HG03520 (cell line): ENCODE measurements at regions not wholly inside any gene's neighbourhood (a gene's known extent, or its start where the extent isn't known, plus 50 kb on each side); places are given as distances from the start of the nearest gene placed in this dataset.

Experiments
- ATAC-seq: cut with Tn5 transposase; IDR thresholded peaks from one replicate; pipeline ENCODE4 v1.9.1; 2021; ENCODE audit warnings: mild to moderate bottlenecking, moderate library complexity; ENCODE audit not compliant: unreplicated experiment

DNA sequence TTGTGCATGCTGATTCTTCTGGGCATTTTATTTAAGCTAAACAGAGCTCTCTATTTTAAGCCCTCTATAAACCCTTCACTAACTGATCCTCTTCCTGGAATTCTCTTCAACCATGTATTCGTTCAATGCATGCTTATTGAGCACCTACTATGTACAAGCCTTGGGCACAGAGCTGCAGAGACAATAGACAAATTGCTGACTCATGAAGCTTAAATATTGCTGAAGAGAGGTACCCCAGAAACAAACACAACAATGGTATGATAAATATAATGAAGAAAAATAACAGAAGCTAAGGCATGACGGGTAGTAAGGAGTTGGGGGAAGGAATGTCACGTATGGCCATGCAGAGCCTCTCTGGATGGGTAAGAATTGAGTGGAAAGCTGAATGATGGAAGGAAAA, 222.2 kb downstream of the PPARGC1A start:
- ATAC-seq, result no peak

DNA sequence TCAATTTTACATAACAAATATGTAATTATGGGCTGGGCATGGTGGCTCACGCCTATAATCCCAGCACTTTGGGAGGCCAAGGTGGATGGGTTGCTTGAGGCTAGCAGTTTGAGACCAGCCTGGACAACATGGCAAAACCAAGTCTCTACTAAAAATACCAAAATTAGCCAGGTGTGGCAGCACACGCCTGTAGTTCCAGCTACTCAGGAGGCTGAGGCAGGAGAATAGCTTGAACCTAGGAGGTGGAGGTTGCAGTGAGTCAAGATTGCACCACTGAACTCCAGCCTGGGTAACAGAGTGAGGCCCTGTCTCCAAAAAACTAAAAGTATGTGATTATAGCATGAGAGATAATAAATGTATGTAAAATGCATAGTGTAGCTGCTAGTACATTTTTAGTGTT, 229.0 kb downstream of the PPARGC1A start:
- ATAC-seq, result no peak

DNA sequence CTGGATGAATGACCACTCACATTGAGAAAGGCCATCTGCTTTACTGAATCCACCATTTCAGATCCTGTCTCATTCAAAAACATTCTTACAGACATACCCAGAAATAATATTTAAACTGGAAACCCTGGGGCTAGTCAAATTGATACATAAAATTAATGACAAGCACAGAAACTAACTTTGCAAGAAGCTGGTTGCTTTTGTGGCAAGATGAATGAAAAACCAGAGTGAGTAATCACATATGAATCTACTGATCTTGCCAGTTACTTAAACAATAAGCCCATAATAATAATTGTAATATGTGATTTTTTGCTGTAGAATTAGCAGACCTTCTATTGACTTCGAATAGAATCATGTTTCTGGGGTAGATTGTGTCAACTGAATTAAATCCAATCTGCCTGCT, 235.1 kb downstream of the PPARGC1A start:
- no peak for ATAC-seq

DNA sequence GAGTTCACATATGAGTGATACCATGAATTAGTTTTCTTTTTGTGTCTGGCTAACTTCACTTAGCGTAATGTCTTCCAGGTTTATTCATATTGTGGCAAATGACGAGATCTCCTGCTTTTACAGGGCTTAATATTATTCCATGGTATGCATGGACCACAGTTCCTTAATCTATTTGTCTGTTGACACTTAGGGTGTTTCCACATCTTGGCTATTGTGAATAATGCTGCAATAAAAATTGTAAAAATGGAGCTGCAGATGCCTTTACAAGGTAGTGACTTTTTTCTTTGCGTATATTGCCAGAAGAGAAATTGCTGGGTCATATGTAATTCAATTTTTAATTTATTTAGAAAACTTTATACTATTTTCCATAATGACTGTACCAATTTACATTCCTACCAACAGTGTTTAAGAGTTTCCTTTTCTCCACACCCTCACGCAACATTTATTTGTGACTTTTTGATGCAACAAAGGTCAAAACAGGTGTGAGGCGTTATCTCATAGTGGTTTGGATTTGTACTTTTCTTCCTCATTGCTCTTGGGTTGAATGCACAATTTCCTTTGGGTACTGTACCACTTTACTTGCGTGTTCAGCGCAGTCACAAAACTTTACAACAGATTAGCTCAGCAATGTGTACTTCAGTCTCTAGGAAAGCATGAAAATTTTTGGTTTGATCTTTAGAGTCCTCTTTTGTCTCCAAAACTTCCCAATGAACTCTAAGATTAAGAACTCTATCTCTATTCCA, 240.8 kb downstream of the PPARGC1A start:
- ATAC-seq, result no peak

DNA sequence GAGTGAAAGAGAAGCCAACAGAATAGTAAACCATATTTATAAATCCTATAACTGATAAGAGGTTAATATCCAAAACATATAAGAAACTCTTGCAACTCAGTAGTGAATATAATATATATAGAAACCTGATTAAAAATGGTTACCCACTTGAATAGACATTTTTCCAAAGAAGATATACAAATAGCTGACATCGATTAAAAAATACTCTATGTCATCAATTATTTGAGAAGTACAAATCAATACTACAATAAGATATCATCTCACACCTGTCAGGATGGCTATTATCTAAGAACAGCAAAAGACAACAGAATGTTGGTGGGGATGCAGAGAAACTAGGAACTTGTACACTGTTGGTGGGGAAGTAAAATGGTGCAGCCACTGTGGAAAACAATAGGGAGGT, 254.4 kb downstream of the PPARGC1A start:
- ATAC-seq, result no peak

DNA sequence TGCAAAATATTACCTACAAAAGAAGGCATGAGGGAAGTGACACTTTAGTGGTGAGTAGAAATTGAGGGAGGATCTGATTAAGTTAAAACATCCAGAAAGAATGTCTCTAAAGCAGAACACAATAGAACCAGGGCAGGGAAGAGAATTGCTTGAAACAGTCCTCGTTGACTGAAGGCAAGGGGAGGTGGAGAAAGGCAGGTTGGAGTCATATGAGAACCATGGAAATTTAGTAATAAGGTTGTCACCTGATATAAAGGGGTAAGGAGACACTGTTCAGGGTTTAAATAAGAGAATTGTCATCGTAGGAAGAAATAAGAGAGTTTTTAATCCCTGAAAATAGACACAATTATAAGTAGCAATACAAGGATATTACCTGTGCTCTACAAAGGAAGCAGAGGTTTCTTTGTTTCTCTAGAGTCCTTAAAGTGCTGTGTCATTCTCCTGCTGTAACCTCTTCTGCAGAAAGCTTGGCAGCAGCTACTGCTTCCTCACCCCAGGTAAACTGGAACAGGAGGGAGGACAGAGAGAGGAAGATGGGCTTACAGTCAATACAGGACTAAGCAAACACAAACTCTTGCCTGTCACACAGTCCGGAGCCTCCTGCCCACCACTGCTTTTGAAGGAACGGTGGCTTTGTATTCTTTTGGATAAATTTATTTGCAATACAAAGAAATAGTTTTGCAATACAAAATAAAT, 258.4 kb downstream of the PPARGC1A start:
- no peak for ATAC-seq

DNA sequence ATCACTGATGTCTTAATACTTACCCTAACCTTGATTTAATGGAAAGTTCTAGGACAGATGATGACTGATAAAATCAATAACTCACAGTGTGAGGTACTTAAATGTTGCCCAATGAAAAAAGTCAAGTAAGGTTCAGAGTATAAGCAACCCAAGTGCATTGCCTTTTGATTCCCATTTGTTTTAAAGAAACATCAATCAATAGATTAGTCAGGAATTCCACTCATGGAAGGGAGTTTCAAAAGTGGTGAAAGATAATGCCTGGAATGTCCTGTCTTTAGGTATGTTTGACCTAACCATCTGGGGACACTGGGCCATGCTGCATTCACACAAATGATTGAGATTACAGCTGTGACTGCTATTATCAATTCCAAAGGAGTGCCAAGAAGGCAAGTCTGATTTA, 259.7 kb downstream of the PPARGC1A start:
- ATAC-seq, result no peak

DNA sequence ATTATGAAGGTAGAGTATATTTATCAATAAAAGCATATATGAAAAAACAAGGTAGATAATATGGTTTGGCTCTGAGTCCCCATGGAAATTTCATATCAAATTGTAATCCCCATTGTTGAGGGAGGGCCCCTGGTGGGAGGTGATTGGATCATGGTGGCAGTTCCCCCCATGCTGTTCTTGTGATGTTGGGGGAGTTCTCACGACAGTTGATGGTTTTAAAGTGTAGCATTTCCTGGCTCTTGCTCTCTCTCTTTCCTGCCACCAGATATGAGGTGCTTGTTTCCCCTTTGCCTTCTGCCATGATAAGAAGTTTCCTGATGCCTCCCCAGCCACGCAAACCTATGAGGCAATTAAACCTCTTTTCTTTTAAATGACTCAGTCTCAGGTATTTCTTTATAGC, 260.4 kb downstream of the PPARGC1A start:
- ATAC-seq, result no peak

DNA sequence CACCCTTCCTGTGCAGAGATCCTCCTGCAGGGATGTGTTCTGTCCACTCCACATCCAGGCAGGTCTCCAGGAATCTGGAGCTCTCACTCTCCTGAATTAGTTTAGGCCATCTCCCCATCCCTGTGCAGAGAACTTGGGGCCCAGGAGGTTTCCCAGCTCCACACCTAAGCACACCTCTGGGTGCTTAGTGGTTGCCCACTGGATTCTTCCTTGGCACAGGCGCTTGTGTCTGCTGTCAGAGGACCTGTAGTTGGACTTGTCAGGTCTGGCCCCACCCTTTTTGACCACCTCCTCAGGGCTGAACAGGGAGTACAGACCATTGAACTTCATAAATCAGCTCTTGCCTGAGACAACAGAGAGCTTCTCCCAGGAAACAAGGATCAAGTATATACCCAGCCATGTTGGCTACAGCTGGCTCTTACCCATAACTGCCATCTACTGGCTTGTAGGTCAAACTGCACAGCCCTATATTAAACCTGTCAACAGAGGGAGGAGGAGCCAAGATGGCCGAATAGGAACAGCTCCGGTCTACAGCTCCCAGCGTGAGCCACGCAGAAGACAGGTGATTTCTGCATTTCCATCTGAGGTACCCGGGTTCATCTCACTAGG, 275.5 kb downstream of the PPARGC1A start:
- no peak for ATAC-seq

DNA sequence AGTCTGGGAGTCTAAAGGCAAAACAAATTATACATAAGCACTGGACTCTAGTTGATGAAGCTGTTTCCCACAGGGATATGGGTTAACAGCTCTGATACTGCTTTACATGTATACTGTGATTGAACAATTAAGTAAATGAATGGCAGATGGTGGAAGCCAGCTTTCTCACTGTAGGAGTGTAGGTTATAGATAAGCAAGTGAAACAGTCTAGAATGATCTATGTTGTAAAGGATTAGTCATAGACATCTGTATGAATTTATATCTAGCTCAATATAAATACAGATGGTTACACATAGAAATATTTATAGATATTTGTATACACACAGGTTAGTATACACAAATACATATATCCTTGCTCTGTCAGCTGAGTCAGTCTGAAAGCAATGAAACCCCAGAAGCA, 276.1 kb downstream of the PPARGC1A start:
- no peak for ATAC-seq

DNA sequence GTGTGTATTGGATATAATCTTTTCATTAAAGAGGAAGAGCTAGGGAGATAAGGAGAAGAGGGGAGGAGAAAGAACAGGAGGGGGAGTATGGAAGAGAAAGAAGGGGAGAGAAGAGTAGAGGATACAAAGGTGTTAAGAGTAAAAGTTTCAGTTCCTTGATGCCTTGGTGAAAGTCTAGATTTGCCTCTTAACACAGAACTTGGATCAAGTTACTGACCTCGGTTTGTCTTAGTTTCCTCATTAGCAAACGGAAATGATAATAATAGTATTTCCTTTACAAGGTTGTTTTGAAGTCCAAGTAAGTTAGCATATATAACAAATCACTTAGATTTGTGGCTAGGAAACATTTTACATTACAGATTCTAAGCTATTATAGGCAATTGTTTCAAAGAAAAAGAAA, 287.1 kb downstream of the PPARGC1A start:
- ATAC-seq, result no peak

DNA sequence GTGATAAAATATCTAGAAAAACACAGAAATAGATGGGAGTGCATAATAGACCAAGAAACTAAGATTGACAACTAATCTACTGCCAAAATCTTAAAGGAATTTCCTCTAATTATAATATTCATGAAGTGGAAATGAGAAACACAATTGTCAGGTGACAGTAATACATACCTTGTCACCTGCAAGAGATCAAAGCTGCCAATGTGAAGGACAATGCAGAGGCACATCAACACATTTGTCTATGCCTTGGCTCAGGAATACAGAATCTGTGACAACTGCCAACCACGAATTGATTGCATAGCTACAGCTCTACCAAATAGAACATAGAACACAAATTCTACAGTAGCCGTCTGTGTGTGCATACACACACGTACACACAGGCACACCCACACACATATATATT, 295.7 kb downstream of the PPARGC1A start:
- no peak for ATAC-seq

DNA sequence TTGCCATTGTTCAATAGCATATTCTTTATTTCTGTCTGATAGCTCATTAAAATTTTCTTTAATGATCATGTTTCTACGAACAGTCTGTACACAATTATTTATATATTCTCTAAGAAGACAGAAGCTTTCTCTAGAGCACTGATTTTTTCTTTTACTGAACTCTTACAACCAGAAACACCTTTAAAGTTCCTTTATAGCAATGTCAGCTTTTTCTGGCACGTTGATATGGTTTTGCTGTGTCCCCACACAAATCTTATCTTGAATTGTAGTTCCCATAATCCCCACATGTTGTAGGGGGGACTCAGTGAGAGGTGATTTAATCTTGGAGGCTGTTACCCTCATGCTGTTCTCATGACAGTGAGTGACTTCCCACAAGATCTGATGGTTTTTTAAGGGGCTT, 299.4 kb downstream of the PPARGC1A start:
- ATAC-seq, result no peak

DNA sequence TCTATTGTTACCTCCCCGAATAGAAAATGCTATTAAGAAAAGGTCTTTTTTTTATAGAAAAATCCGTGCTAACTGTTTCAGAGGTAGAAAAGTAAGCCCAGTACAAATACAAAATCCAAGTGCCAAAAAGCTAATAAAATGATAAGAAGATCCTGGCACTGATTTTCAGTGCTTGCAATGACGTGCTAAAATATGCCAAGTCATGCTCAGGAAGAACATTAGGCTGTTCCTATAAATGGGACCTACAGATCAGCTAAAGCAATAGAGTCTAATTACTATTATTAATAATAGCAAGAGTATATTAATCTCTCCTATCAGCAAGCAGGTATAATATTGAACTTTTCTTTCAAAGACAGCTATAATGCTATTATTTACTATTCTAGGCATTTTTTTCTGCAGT, 305.8 kb downstream of the PPARGC1A start:
- ATAC-seq, result no peak

DNA sequence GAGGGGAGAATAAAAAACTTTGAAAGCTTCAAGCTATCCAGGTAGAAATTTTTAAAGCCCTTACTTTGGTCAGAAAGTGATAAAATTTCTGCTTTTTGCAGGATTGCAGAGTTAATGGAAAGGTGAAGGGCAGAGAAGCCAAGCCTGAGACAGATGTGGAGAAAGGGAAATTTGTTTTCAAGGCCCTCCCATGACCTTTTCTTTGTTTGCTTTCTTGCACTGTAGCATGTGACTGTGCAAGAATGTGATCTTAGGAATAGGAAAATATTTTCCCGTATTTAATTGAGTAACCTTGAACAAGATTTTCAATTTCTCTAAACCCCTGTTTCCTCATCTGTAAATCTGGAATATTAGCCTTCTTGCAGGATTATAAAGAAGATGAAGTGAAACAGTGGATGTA, 307.2 kb downstream of the PPARGC1A start:
- no peak for ATAC-seq

DNA sequence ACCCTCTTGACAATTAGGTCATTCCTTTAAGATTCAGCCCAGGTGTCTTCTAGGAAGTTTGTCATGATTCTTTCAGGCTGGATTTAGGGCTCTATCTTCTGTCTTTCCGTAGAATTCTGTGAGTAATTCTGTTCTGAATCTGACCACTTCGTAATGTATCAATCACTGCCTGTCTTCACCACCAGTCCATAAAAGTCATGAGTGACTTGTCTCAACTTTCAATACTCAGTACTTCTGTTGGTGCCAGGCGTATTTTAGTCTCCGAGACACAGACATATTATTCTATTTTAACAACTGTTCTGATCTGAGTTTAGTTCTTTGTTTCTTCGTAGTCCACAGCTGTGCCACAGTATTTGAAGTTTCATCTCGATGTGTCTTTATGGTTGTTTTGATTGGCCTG, 310.7 kb downstream of the PPARGC1A start:
- no peak for ATAC-seq

DNA sequence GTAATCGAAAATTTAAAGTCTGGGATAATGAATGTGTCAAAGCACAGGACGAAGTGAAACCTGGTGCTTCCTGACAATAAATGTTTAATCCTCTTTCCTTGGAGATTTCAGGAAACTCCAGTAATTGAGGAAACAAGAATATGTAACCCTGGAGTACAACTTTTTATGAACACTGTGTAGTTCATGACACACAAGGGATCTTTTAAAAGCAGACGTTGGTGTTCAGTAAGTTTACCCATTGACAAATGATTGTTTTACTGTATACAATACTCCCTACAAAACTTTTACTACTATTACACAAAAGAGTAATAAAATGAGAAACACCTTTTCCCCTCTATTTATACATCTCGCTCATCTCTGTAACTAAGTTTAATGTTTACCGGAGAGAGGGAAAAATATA, 312.4 kb downstream of the PPARGC1A start:
- ATAC-seq, result no peak

DNA sequence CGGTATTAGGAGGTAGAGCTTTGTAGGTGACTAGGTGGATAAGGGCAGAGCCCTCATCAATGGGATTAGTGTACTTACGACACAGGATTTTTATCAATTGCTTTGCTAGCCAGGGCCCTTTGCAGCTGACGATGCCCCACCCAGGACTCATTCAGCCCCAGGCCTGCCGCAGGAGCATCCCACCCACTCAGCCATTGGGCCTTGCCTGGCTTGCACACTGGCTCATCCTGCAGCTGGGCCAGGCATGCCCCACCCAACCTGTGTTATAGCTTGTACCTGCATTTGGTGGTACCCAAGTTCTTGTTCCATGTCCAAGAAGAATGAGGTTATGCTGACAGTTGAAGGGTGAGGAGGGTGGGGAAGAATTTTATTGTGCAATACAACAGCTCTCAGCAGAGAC, 317.5 kb downstream of the PPARGC1A start:
- no peak for ATAC-seq

DNA sequence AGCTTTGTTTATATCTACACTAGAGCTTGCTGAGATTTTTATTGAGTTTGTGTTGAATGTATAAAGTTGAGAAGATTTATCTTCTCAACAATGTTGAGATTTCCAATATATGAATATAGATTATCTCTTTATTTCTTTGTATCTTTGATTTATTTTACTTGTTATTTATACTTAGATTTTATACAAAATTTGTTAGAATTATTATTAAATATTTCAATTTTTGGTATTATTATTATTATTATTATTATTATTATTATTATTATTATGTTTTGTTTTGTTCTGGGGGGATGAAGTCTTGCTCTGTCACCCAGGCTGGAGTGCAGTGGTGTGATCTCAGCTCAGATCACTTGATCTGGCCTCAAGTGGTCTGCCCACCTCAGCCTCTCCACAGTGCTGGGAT, 322.5 kb downstream of the PPARGC1A start:
- no peak for ATAC-seq

DNA sequence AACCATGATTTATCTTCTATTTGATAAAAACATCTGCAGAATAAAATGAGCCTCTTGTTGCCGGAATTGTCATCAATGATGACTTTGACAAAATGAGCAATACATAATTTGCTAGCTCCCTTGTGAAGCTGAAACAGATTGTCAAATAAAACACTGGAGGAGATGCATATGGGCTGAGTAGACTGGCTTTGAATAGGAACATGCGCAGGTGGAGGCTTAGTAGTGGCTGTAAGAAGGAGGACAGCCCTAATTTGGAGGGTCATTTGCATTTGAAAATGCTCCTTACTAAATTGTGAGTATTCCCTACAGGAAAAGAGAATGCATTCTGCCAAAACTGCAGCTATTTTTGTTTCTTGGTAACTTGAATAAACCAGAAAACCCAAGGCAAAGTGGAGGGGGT, 329.1 kb downstream of the PPARGC1A start:
- no peak for ATAC-seq

DNA sequence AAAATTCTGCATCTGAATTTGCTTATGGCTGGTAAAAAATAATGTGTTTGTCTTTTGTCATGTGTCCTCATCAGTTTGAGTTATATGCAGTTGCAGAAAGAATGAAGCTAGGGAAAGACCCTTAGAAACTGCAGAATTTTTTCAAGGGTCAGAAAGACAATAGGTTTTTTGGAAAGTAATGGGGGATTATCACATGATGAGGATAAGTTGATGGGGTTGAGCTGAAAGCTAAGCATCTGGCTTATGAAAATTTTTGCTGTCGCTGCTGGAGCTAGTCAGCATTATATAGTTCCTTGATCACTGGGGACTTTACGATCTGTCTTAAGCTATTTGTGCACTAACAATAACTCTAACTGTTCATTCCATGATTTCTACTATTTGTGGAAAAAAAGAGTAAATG, 331.7 kb downstream of the PPARGC1A start:
- no peak for ATAC-seq

DNA sequence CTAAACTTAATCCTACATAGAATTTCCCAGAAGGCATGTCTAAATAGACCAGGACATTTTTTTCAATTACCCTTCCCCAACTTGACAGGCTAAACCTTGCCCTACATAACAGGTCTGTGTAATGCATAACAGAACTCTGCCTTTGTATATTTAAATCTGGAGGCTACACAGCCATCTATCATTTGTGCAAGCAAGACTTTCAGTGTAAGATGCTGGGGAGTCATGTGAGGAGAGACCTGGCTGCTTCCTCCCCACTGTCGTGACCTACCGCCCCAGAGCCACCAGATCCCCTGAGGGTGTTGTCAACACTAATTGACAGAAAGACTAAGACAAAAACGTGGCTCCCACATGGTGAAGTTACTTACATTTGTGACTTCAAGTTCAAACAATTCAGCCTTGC, 342.2 kb downstream of the PPARGC1A start:
- no peak for ATAC-seq
